Thyroid gland (tissue), 4 donors: ENCODE measurements at regions not wholly inside any gene's neighbourhood (a gene's known extent, or its start where the extent isn't known, plus 50 kb on each side); places are given as distances from the start of the nearest gene placed in this dataset.

Experiments used
- DNase-seq, 2 donors: peaks; one replicate each; pipeline ENCODE4 v3.0.0-alpha.2; 2019
- H3K27ac ChIP-seq, 3 donors: fragments of 200-600 bp; sonication (generic); 1 replicate in 2 of 3; 2 replicates in 1 of 3; pipeline ENCODE4 v1.5.1; 2016 to 2019; ENCODE audit warnings: mild to moderate bottlenecking in 1 of 3, moderate library complexity in 1 of 3
- H3K27me3 ChIP-seq: fragments of 200-600 bp; sonication (generic); one replicate; pipeline ENCODE4 v1.5.1; 2019
- H3K36me3 ChIP-seq, 2 donors: fragments of 200-600 bp; sonication (generic); one replicate each; pipeline ENCODE4 v1.5.1; 2016 to 2019
- H3K4me1 ChIP-seq, 2 donors: fragments of 200-600 bp; sonication (generic); one replicate each; pipeline ENCODE4 v1.5.1; 2017 to 2019
- H3K4me3 ChIP-seq, 3 donors: fragments of 200-600 bp; sonication (generic); replicated peaks in 1 of 3; 1 replicate in 2 of 3; 2 replicates in 1 of 3; pipeline ENCODE4 v1.5.1; 2016; ENCODE audit warnings: mild to moderate bottlenecking in 1 of 3
- H3K9me3 ChIP-seq: fragments of 200-600 bp; sonication (generic); one replicate; pipeline ENCODE4 v1.5.1; 2017
- POLR2A ChIP-seq, 2 donors: fragments of 450-650 bp; IDR thresholded peaks; one replicate each; pipeline ENCODE4 v1.6.1; 2017; ENCODE audit warnings: antibody characterized with exemption in 2 of 2, mild to moderate bottlenecking in 2 of 2, moderate library complexity in 1 of 2
- WGBS, 2 donors: methylation state at CpG; one replicate each; pipeline ENCODE4 v1.1.5; 2017; 5-methylcytosine and 5-hydroxymethylcytosine counted together
- intact Hi-C: fragments of 100-400 bp; cut with DNase I; formaldehyde crosslinking; loops from one replicate; pipeline ENCODE4 v1.15.1; 2023
- TF ChIP-seq, protein P1 (sequence below), 6 experiments: fragments of 200-600 bp in 3 of 6; fragments of 450-650 bp in 3 of 6; sonication (generic) in 3 of 6; IDR thresholded peaks; one replicate each; pipeline ENCODE4 v1.5.1; 2016 to 2019; ENCODE audit warnings: antibody characterized with exemption in 6 of 6, mild to moderate bottlenecking in 2 of 6, inconsistent platforms in 1 of 6, moderate library complexity in 1 of 6

- H3K4me1 ChIP-seq: no peaks in the 10 kb centered on the region
- no peak overlapping the region for H3K4me3 ChIP-seq
- H3K9me3 ChIP-seq: no peaks in the 10 kb centered on the region
- DNase-seq: no peak
- intact Hi-C loops: no loop called here
- H3K27ac ChIP-seq: no peak overlapping the region
- 83 to 86% methylated on average over 12 of the region's 12 CpGs for WGBS, 2 donors
- no peaks in the 10 kb centered on the region for H3K36me3 ChIP-seq
- no peaks in the 10 kb centered on the region for H3K27me3 ChIP-seq
- TF ChIP-seq, protein P1, sequence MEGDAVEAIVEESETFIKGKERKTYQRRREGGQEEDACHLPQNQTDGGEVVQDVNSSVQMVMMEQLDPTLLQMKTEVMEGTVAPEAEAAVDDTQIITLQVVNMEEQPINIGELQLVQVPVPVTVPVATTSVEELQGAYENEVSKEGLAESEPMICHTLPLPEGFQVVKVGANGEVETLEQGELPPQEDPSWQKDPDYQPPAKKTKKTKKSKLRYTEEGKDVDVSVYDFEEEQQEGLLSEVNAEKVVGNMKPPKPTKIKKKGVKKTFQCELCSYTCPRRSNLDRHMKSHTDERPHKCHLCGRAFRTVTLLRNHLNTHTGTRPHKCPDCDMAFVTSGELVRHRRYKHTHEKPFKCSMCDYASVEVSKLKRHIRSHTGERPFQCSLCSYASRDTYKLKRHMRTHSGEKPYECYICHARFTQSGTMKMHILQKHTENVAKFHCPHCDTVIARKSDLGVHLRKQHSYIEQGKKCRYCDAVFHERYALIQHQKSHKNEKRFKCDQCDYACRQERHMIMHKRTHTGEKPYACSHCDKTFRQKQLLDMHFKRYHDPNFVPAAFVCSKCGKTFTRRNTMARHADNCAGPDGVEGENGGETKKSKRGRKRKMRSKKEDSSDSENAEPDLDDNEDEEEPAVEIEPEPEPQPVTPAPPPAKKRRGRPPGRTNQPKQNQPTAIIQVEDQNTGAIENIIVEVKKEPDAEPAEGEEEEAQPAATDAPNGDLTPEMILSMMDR (IDR thresholded peaks at IDR 0.05): no peak
- no peak for TF ChIP-seq POLR2A (IDR thresholded peaks at IDR 0.05)
Observed at GRCh38 chr10:2014541-2014940, 277.2 kb upstream of the ADARB2 start.

- Histone ChIP-seq H3K36me3 (no peaks in the 10 kb centered on the region), H3K27ac (no peak overlapping the region), H3K4me3 (no peak overlapping the region), H3K27me3 (no peaks in the 10 kb centered on the region), H3K4me1 (no peaks in the 10 kb centered on the region), H3K9me3 (no peaks in the 10 kb centered on the region)
- TF ChIP-seq, protein P1 (IDR thresholded peaks at IDR 0.05): no peak
- TF ChIP-seq POLR2A (IDR thresholded peaks at IDR 0.05): no peak
- 69 to 81% methylated on average over 4 to 5 of the region's 5 CpGs for WGBS, 2 donors
- DNase-seq: no peak
- intact Hi-C loops: no loop called here
Observed at GRCh38 chr10:2012209-2012608, 274.9 kb upstream of the ADARB2 start.

GRCh38 chr10:2011106-2011716 is 273.9 kb upstream of the ADARB2 start:
- intact Hi-C loops: no loop called here
- H3K9me3 ChIP-seq: no peaks in the 10 kb centered on the region
- no peaks in the 10 kb centered on the region for H3K27me3 ChIP-seq
- no peak for TF ChIP-seq POLR2A (IDR thresholded peaks at IDR 0.05)
- TF ChIP-seq, protein P1 (IDR thresholded peaks at IDR 0.05): no peak
- no peaks in the 10 kb centered on the region for H3K36me3 ChIP-seq
- WGBS, 2 donors: 71% methylated on average over 13 of the region's 14 CpGs
- no peak overlapping the region for H3K4me3 ChIP-seq
- no peaks in the 10 kb centered on the region for H3K4me1 ChIP-seq
- DNase-seq: no peak
- no peak overlapping the region for H3K27ac ChIP-seq

GRCh38 chr10:2005546-2005945 is 268.2 kb upstream of the ADARB2 start:
- intact Hi-C loops: no loop called here
- TF ChIP-seq, protein P1 (IDR thresholded peaks at IDR 0.05): no peak
- no peak for TF ChIP-seq POLR2A (IDR thresholded peaks at IDR 0.05)
- WGBS, 2 donors: 93 to 95% methylated on average over 8 of the region's 8 CpGs
- Histone ChIP-seq H3K4me1 (no peaks in the 10 kb centered on the region), H3K27ac (no peak overlapping the region), H3K4me3 (no peak overlapping the region), H3K27me3 (no peaks in the 10 kb centered on the region), H3K9me3 (no peaks in the 10 kb centered on the region), H3K36me3 (no peaks in the 10 kb centered on the region)
- DNase-seq: no peak

DNA sequence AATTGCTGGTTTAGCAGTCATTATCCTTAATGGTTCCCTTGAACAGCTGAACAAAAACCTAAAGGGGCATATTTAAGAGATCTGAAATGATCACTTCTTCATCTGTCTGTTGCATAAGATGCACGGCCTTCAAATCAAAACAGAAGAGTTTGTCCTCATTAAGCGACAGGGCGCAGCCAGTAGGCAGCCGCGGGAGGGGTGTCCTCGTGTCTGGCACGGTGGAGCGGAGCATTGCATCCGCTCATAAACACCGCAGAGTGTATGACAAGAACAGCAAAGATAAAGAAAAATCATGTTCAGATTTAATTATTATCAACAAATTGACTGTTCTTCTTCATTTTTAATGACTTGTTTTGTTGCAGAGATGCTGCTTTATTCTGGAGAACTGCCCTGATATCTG is 255.6 kb upstream of the ADARB2 start:
- WGBS, 2 donors: 94 to 95% methylated on average over 10 of the region's 10 CpGs
- TF ChIP-seq, protein P1 (IDR thresholded peaks at IDR 0.05): no peak
- TF ChIP-seq POLR2A (IDR thresholded peaks at IDR 0.05): no peak
- no peak for DNase-seq
- Histone ChIP-seq H3K36me3 (no peaks in the 10 kb centered on the region), H3K4me1 (no peaks in the 10 kb centered on the region), H3K4me3 (no peak overlapping the region), H3K27ac (no peak overlapping the region), H3K9me3 (no peaks in the 10 kb centered on the region), H3K27me3 (no peaks in the 10 kb centered on the region)
- intact Hi-C loops: no loop called here
